Kidney epithelial cell (primary cell): ENCODE measurements at regions not wholly inside any gene's neighbourhood (a gene's known extent, or its start where the extent isn't known, plus 50 kb on each side); places are given as distances from the start of the nearest gene placed in this dataset.
A peak's percentile ranks its signal among the peaks of the same experiment; 100 is the strongest.
"Not testable (repeated sequence)": the region's sequence is repeated elsewhere in the genome, so short reads cannot be mapped to it uniquely, and the experiment has no call there.

Source experiments
- DNase-seq: peaks from one replicate; pipeline ENCODE4 v3.0.0-alpha.2; 2010; ENCODE audit warnings: low read depth
- H3K27me3 ChIP-seq: 2 replicates; pipeline ENCODE4 v1.6.0; 2011; ENCODE audit warnings: low read length; ENCODE audit not compliant: control insufficient read depth, insufficient read depth
- H3K36me3 ChIP-seq: 2 replicates; pipeline ENCODE4 v1.5.1; 2011; ENCODE audit warnings: low read length; ENCODE audit not compliant: control insufficient read depth, insufficient read depth
- H3K4me3 ChIP-seq: 2 replicates; pipeline ENCODE4 v1.5.1; 2011; ENCODE audit warnings: low read depth, mild to moderate bottlenecking, control low read depth, low read length
- CTCF ChIP-seq: IDR thresholded peaks from 2 replicates; pipeline ENCODE4 v1.5.1; 2011; ENCODE audit warnings: mild to moderate bottlenecking, moderate library complexity, low read length, control low read depth, inconsistent platforms; ENCODE audit not compliant: insufficient read depth, poor library complexity, severe bottlenecking

- no peak overlapping the region for H3K4me3 ChIP-seq
- no peaks in the 10 kb centered on the region for H3K36me3 ChIP-seq
- no peaks in the 10 kb centered on the region for H3K27me3 ChIP-seq
- no peak for TF ChIP-seq CTCF
- DNase-seq = peak; percentile 85
These were observed 430.1 kb upstream of the MEF2C start for GRCh38 chr5:89313044-89313443.

DNA sequence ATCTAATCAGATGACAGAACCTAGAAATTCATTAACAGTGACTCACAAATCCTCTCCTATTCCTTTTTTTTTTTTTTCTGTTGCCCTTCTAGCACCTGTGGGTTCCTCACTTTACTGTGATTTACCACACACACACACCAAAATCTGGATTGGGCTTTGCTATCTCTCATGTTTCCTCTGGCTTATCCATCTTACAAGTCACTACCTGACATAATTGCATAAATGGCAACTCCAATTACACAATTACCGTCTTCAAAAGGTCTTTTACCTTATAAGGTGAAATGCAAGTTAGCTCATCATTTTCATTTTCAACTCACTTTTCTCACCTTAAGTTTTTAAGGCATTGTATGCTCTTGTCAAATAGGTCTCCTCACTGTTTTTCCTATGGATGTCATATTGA lies 426.3 kb upstream of the MEF2C start:
- Histone ChIP-seq H3K27me3 (no peaks in the 10 kb centered on the region), H3K4me3 (no peak overlapping the region), H3K36me3 (no peaks in the 10 kb centered on the region)
- no peak for DNase-seq
- TF ChIP-seq CTCF = no peak

GRCh38 chr5:89308606-89309040 lies 425.6 kb upstream of the MEF2C start:
- Histone ChIP-seq H3K4me3 (no peak overlapping the region), H3K27me3 (no peaks in the 10 kb centered on the region), H3K36me3 (no peaks in the 10 kb centered on the region)
- no peak for DNase-seq
- no peak for TF ChIP-seq CTCF

DNA sequence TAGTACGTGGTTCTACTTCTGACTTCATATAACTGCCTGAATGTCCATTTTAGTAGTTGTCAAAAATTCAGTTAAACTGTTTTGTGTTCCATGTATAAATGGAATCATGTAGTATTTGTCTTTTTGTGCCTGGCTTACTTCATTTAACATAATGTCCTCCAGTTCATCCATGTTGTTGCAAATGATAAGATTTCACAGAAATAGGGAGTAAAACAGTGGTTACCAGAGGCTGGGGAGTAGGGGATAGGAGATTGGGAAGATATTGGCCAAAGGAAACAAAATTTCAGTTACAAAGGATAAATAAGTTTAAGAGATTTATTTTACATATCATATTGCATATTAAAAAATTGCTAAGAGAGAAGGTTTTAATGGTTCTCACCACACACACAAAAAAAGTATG lies 425.0 kb upstream of the MEF2C start:
- Histone ChIP-seq H3K27me3 (no peaks in the 10 kb centered on the region), H3K36me3 (no peaks in the 10 kb centered on the region), H3K4me3 (no peak overlapping the region)
- DNase-seq = no peak
- TF ChIP-seq CTCF = no peak

DNA sequence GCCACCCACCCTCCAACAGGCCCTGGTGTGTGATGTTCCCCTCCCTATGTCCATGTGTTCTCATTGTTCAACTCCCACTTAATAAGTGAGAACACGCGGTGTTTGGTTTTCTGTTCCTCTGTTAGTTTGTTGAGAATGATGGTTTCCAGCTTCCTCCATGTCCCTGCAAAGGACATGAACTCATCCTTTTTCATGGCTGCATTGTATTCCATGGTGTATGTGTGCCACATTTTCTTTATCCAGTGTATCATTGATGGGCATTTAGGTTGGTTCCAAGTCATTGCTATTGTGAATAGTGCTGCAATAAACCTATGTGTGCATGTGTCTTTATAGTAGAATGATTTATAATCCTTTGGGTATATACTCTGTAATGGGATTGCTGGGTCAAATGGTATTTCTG lies 424.2 kb upstream of the MEF2C start:
- not testable (repeated sequence) for H3K36me3 ChIP-seq, H3K27me3 ChIP-seq, DNase-seq, H3K4me3 ChIP-seq

- Histone ChIP-seq H3K36me3 (no peaks in the 10 kb centered on the region), H3K4me3 (no peak overlapping the region), H3K27me3 (no peaks in the 10 kb centered on the region)
- no peak for TF ChIP-seq CTCF
- DNase-seq = no peak
These were observed 420.1 kb upstream of the MEF2C start for GRCh38 chr5:89303033-89303480.
